HG03045 (cell line): ENCODE measurements at regions not wholly inside any gene's neighbourhood (a gene's known extent, or its start where the extent isn't known, plus 50 kb on each side); places are given as distances from the start of the nearest gene placed in this dataset.
"Not testable (repeated sequence)": the region's sequence is repeated elsewhere in the genome, so short reads cannot be mapped to it uniquely, and the experiment has no call there.

Experiments
- ATAC-seq: cut with Tn5 transposase; IDR thresholded peaks from one replicate; pipeline ENCODE4 v1.9.1; 2021; ENCODE audit warnings: mild to moderate bottlenecking, moderate library complexity; ENCODE audit not compliant: unreplicated experiment

- ATAC-seq = no peak
Observed at GRCh38 chr12:66774929-66775328, 96.1 kb upstream of the GRIP1 start.

DNA sequence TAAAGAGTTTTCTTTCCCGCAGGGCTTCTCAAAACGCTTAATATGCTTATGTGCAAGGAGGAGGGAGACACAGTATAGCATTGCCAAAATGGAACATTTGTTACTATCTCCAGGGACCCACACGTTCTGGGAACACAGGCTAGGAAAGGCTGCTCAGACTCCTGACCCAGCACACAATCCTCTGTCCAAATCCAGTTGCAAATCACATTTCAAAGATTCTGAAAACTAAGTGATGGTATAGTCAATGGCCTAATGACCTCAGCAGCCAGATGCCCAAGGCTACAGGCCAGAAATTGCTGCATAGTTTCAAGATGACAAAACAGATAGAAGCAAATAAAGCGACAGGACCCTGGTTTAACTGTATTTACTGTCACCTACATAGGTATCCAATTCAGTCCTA is 97.0 kb upstream of the GRIP1 start:
- ATAC-seq = no peak

DNA sequence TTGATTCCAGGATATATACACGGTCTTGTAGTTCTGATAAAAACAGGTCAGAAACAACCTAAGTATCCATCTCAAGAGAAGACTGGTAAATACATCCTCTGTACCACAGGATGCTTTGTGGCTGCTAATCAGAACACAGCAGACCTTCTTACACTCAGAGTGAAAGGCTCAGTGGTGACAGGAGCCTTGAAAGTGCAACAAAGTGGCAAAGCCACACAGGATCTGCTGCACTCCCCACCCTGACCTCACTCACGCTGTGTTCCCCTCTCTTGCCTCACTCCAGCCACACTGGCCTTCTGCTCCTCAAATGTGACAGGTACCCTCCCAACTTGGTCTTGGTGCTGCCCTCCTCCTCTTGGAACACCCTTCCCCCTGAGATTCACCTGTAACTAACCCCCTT is 98.1 kb upstream of the GRIP1 start:
- peak; percentile 91 for ATAC-seq

GRCh38 chr12:66779466-66779865 is 100.6 kb upstream of the GRIP1 start:
- ATAC-seq = no peak

DNA sequence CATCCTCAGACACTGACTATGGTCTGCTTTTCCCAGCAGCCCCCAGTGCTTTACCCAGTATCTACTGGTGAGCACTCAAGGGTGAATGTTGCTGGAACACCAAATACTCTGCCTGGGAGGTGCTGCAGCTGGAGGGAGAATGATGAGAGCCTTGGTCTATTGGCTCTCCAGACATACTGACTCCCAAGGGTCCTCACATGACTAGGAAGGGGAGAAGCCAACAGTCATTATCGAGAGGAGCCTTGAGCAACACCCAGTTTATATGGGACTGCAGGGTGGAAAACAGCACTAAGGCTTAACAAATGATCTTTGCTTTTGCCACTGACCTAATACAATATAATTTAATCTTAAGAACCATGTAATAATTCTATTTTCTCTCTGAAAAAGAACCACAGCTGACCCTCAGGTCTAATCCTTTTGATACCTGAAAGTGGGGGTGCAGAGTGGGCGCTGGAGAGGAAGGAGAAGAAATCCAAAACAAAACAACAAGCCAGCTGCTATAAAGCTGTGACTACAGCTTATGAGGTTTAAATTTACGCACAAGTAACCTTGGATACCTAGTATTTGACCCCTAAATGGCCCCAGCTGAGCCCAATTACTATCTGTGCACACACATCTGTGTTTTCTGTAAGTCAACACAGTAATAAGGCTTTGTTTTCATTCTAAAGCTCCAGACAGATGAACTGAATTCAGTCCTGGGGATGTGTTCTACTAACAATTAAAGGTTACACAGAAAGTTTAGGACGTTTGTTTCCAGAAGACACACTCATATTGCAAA is 107.8 kb upstream of the GRIP1 start:
- ATAC-seq = no peak

DNA sequence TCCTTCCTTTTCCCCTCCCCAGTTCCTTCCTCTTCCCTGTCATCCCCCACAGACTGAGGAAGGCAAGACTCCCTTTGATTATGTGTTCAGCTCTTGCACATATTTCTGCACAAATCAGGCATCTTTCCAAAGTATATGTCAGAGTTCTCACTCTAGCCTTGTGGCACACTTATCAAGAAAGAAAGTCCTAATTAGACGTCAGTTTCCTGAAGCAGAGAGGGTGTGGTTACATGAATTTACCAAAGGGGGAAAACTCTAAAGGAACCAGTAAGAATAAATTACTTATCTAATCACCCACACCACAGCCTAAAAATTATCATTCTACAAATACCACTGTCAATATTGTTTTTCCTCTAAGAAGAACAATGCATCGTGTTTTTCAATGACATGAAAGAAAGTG is 120.7 kb upstream of the GRIP1 start:
- ATAC-seq = no peak

GRCh38 chr12:66800046-66800445 is 121.2 kb upstream of the GRIP1 start:
- no peak for ATAC-seq

- no peak for ATAC-seq
Observed at GRCh38 chr12:66803930-66804329, 125.1 kb upstream of the GRIP1 start.

DNA sequence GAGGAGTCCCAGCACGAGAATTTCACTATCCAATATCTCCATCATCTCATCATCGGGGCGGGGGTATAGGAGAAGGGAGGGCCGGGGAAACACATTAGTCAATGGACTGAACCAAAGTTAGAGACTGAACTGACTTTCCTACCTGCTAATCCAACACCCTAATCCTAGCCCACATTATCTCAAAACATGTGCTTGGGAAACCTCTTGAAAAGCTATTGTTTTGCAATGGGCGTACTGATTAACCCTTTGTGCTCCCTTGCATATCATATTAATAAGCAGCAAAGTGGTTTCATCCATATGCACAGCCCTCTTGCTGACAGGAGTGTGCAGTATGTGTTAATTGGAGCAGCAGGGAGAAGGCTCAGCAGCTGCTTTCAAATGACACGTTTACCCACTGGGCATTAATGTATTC is 125.7 kb upstream of the GRIP1 start:
- ATAC-seq = no peak

DNA sequence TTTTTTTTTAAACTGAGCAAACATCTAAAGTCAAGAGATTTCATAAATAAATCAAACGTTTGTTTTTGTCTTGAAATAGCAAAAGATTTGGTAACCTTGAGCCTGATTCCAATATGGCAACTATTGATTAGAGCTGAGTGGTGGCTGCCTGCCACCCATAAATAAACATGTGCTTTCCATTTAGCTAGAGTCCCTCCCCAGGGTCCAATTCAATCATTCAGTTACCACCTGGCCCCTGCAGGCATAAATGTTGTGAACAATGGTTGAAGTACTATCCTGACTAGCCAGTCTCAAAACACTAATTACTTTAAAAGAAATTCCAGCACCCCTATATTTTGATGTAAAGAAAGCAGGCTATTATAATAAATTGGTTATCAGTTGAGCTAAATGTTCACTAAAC is 129.7 kb upstream of the GRIP1 start:
- ATAC-seq = no peak

GRCh38 chr12:66813137-66813892 is 134.4 kb upstream of the GRIP1 start:
- ATAC-seq = no peak

DNA sequence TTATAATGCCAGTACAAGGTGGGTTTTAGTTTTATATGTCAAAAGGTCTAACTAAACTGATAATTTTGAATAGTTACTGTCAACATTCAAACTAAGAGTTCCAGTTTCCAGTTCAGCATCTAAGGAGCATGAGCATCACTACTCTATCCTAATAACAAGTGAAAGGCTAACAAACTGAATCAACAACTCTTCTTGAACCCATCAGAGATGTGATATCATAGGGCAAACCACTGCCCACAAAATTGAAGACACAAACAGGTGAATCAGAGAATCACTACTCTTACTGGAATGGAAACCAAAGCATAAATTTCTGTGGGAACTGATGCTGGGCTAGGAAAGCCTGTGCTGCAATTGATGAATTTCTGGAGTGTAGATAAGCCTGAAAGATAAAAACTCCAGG is 140.7 kb upstream of the GRIP1 start:
- no peak for ATAC-seq

GRCh38 chr12:66822961-66823360 is 144.1 kb upstream of the GRIP1 start:
- no peak for ATAC-seq

DNA sequence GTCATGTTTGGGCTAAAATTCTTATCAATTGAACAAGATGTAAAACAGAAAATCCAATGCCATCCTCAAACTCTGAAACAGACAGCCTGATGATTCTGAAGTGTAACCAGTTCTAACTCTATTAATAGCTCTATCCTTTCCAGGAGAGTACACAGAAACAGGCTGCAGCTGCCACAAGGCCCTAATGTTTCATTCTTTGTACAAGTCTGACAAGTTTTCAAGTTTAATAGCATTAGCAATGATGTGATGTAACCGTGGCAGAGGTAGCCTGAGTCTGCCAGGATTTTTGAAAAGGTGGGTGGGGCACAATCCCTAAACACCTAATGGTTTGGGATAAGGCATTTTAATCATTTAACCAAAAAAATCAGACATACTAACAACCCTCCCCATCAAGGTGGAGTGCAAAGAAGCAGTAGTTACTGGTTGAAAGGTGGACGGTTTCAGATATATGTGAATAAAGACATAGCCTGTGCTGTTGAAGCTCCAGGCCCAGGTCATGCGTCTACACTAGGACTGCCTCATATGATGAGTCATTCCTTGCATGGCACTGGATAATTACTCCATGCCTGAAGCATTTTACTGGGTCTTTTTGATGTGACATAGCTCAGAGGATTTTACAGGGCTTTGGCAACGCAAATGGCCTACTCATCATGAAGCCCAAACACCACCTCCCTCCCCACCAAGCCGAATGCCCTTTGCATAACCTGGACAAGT is 145.1 kb upstream of the GRIP1 start:
- no peak for ATAC-seq

GRCh38 chr12:66825921-66826320 is 147.0 kb upstream of the GRIP1 start:
- ATAC-seq = not testable (repeated sequence)

GRCh38 chr12:66829660-66830325 is 150.9 kb upstream of the GRIP1 start:
- ATAC-seq = no peak

- ATAC-seq = no peak
Observed at GRCh38 chr12:66831495-66831894, 152.6 kb upstream of the GRIP1 start.

DNA sequence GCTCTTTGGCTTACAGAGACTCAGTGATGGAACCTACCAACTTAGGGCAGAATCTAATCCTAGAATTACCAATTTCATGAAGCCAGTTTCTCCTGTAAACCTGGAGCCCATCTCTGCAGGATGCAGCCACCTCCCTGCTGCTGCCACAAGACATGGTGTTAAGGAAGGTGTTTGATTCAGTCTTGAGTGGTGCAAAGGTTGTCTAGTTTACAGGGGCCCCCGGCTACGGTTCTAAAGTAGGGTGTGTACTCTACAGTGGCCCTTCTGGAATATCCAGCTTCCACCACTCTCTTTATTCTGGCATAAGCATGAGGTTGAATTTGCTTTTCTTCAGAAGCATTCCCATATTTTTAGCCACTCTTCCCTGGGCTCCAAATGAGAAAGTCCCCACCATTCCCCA is 154.1 kb upstream of the GRIP1 start:
- ATAC-seq = no peak

- ATAC-seq = no peak
Observed at GRCh38 chr12:66836623-66837310, 157.9 kb upstream of the GRIP1 start.

DNA sequence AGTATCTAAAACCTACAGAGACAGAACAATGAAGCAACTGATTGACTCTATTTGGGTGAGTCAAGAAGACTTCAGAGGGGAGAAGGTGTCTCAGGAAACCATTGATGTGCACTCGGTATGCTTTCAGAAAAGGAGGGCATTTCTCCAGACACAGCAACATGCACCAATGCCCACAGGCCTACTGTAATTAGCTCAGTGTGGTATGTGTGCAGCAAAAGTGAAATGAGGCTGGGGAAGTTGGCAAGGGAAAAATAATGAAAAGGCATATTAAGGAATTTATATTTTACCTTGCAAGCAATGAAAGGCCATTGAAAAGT is 158.4 kb upstream of the GRIP1 start:
- ATAC-seq = no peak

DNA sequence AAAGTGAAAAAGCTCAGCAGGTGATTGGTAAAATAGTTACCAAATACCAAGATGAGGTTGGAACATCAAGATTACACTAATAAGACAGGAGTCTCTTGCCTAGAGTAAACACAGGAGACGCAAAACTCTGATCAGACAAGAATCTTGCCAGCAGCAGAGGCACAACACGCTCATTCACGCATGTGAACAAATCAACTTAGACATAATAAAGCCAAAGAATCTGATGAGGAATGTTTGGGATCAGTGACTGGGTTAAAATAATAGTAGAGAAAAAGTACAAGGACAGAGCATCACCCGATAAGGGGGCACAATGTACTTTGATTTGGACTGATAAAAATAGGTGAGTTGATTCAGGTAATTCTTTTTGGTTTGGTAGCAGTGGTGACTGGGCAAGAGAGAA is 159.5 kb upstream of the GRIP1 start:
- ATAC-seq = no peak
